ENCODE measurements at regions not wholly inside any gene's neighbourhood (a gene's known extent, or its start where the extent isn't known, plus 50 kb on each side); places are given as distances from the start of the nearest gene placed in this dataset.

GRCh38 chr4:121541696-121542095, 155.1 kb downstream of the ANXA5 start:
- Mint-ChIP-seq H3K27me3 (ENCODE audit: low read depth in 3 of 3) (peaks cover 0 to 2% (median 2%) of the 10 kb centered on the region in 3 donors), H3K36me3 (no peaks in the 10 kb centered on the region), H3K4me3 (no peak overlapping the region), H3K4me1 (no peaks in the 10 kb centered on the region), H3K27ac (no peak overlapping the region), H3K9me3 (peaks cover 0 to 6% (median 2%) of the 10 kb centered on the region in 7 donors)
- no peak for DNase-seq
- Histone ChIP-seq H3K9me3 (replicated peaks in 1 of 2; ENCODE audit: control insufficient read depth in 1 of 2, insufficient read depth in 1 of 2, low read length in 2 of 2) (no peaks in the 10 kb centered on the region), H4K20me1 (ENCODE audit: insufficient read depth, low read length) (no peaks in the 10 kb centered on the region), H3K4me3 (replicated peaks in 1 of 3; ENCODE audit: low read depth in 2 of 3, low read length in 3 of 3) (no peak overlapping the region), H3K27me3 (ENCODE audit: control insufficient read depth in 2 of 2, insufficient read depth in 2 of 2, low read length in 2 of 2) (no peaks in the 10 kb centered on the region), H3K4me2 (replicated peaks; ENCODE audit: extremely low read depth, low read length, poor library complexity, severe bottlenecking) (no peak overlapping the region), H3K36me3 (replicated peaks in 1 of 2; ENCODE audit: control insufficient read depth in 1 of 2, insufficient read depth in 2 of 2, low read length in 2 of 2) (no peaks in the 10 kb centered on the region), H3K4me1 (ENCODE audit: control insufficient read depth in 1 of 2, insufficient read depth in 2 of 2, low read length in 2 of 2) (no peaks in the 10 kb centered on the region), H2AFZ (ENCODE audit: insufficient read depth, low read depth, low read length, poor library complexity, severe bottlenecking) (no peak overlapping the region), H3K27ac (ENCODE audit: low read depth in 1 of 2, low read length in 2 of 2) (no peak overlapping the region), H3K9ac (ENCODE audit: insufficient read depth, low read length, poor library complexity, severe bottlenecking) (no peak overlapping the region), H3K79me2 (ENCODE audit: insufficient read depth, low read length) (no peaks in the 10 kb centered on the region)
- TF ChIP-seq CTCF (IDR thresholded peaks at IDR 0.05) = no peak
- whole genome bisulfite sequencing (ENCODE audit: insufficient coverage) = no CpG with 5 or more reads among the region's 2 CpGs
- intact Hi-C loops (cut with micrococcal nuclease) = no loop called here

- H3K4me1 ChIP-seq (ENCODE audit: control insufficient read depth in 1 of 2, insufficient read depth in 2 of 2, low read length in 2 of 2) = no peaks in the 10 kb centered on the region
- H3K4me3 Mint-ChIP-seq = no peak overlapping the region
- no peak overlapping the region for H2AFZ ChIP-seq (ENCODE audit: insufficient read depth, low read depth, low read length, poor library complexity, severe bottlenecking)
- H3K9ac ChIP-seq (ENCODE audit: insufficient read depth, low read length, poor library complexity, severe bottlenecking) = no peak overlapping the region
- H3K36me3 ChIP-seq (replicated peaks in 1 of 2; ENCODE audit: control insufficient read depth in 1 of 2, insufficient read depth in 2 of 2, low read length in 2 of 2) = no peaks in the 10 kb centered on the region
- intact Hi-C loops (cut with micrococcal nuclease) = no loop called here
- H3K9me3 Mint-ChIP-seq = peaks cover 0 to 9% (median under 1%) of the 10 kb centered on the region in 7 donors
- no peaks in the 10 kb centered on the region for H3K9me3 ChIP-seq (replicated peaks in 1 of 2; ENCODE audit: control insufficient read depth in 1 of 2, insufficient read depth in 1 of 2, low read length in 2 of 2)
- H3K79me2 ChIP-seq (ENCODE audit: insufficient read depth, low read length) = no peaks in the 10 kb centered on the region
- TF ChIP-seq CTCF (IDR thresholded peaks at IDR 0.05) = no peak
- H3K36me3 Mint-ChIP-seq = no peaks in the 10 kb centered on the region
- no peak overlapping the region for H3K4me2 ChIP-seq (replicated peaks; ENCODE audit: extremely low read depth, low read length, poor library complexity, severe bottlenecking)
- H3K27me3 ChIP-seq (ENCODE audit: control insufficient read depth in 2 of 2, insufficient read depth in 2 of 2, low read length in 2 of 2) = no peaks in the 10 kb centered on the region
- H3K27me3 Mint-ChIP-seq (ENCODE audit: low read depth in 3 of 3) = no peaks in the 10 kb centered on the region
- H3K4me1 Mint-ChIP-seq = no peaks in the 10 kb centered on the region
- no peak overlapping the region for H3K27ac ChIP-seq (ENCODE audit: low read depth in 1 of 2, low read length in 2 of 2)
- no peak for DNase-seq
- H3K4me3 ChIP-seq (replicated peaks in 1 of 3; ENCODE audit: low read depth in 2 of 3, low read length in 3 of 3) = no peak overlapping the region
- no peak overlapping the region for H3K27ac Mint-ChIP-seq
- H4K20me1 ChIP-seq (ENCODE audit: insufficient read depth, low read length) = no peaks in the 10 kb centered on the region
These were observed 154.5 kb upstream of the QRFPR start for GRCh38 chr4:121535351-121535750.

All from CD14-positive monocyte (primary cell).